Lower lobe of right lung (tissue), 2 donors: ENCODE measurements at regions not wholly inside any gene's neighbourhood (a gene's known extent, or its start where the extent isn't known, plus 50 kb on each side); places are given as distances from the start of the nearest gene placed in this dataset.

Experiments used
- ATAC-seq, 2 donors: fragments of 200-7000 bp; cut with Tn5 transposase; one replicate each; pipeline ENCODE4 v1.9.1; 2020 to 2022; ENCODE audit warnings: mild to moderate bottlenecking in 2 of 2, moderate library complexity in 2 of 2
- DNase-seq: peaks from one replicate; pipeline ENCODE4 v3.0.0-alpha.2; 2020
- H3K27ac ChIP-seq: fragments of 200-600 bp; one replicate; pipeline ENCODE4 v1.8.0; 2022
- H3K27me3 ChIP-seq: fragments of 200-600 bp; one replicate; pipeline ENCODE4 v1.8.0; 2022; ENCODE audit warnings: low read depth
- H3K36me3 ChIP-seq: fragments of 200-600 bp; one replicate; pipeline ENCODE4 v1.8.0; 2022; ENCODE audit warnings: mild to moderate bottlenecking
- H3K4me1 ChIP-seq: fragments of 200-600 bp; one replicate; pipeline ENCODE4 v1.8.0; 2022
- H3K4me3 ChIP-seq: fragments of 200-600 bp; one replicate; pipeline ENCODE4 v1.8.0; 2022; ENCODE audit warnings: mild to moderate bottlenecking
- H3K9me3 ChIP-seq: fragments of 200-600 bp; one replicate; pipeline ENCODE4 v1.8.0; 2022
- intact Hi-C: fragments of 100-400 bp; cut with DNase I; formaldehyde crosslinking; loops from one replicate; pipeline ENCODE4 v1.11.0; 2022
- TF ChIP-seq, protein P1 (sequence below): fragments of 200-600 bp; IDR thresholded peaks from one replicate; pipeline ENCODE4 v1.8.0; 2022; ENCODE audit warnings: antibody characterized with exemption, mild to moderate bottlenecking
- donor health status: DM: no; HTN: yes; CAD: no; lungs with severe emphysema.

GRCh38 chr4:31089815-31090214, 369.6 kb downstream of the PCDH7 start:
- TF ChIP-seq, protein P1, sequence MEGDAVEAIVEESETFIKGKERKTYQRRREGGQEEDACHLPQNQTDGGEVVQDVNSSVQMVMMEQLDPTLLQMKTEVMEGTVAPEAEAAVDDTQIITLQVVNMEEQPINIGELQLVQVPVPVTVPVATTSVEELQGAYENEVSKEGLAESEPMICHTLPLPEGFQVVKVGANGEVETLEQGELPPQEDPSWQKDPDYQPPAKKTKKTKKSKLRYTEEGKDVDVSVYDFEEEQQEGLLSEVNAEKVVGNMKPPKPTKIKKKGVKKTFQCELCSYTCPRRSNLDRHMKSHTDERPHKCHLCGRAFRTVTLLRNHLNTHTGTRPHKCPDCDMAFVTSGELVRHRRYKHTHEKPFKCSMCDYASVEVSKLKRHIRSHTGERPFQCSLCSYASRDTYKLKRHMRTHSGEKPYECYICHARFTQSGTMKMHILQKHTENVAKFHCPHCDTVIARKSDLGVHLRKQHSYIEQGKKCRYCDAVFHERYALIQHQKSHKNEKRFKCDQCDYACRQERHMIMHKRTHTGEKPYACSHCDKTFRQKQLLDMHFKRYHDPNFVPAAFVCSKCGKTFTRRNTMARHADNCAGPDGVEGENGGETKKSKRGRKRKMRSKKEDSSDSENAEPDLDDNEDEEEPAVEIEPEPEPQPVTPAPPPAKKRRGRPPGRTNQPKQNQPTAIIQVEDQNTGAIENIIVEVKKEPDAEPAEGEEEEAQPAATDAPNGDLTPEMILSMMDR, result no peak
- ATAC-seq, result peak; percentile 89 to 91
- intact Hi-C loops, result no loop called here
- Histone ChIP-seq H3K9me3 (no peaks in the 10 kb centered on the region), H3K27ac (no peak overlapping the region), H3K4me1 (peaks cover 6% of the 10 kb centered on the region), H3K36me3 (no peaks in the 10 kb centered on the region), H3K4me3 (no peak overlapping the region), H3K27me3 (no peaks in the 10 kb centered on the region)
- DNase-seq, result peak; percentile 49

GRCh38 chr4:31094474-31094873, 374.3 kb downstream of the PCDH7 start:
- TF ChIP-seq, protein P1, result no peak
- no peaks in the 10 kb centered on the region for H3K36me3 ChIP-seq
- DNase-seq (no peak), ATAC-seq (no peak)
- peaks cover 3% of the 10 kb centered on the region for H3K4me1 ChIP-seq
- no peak overlapping the region for H3K4me3 ChIP-seq
- H3K27me3 ChIP-seq, result no peaks in the 10 kb centered on the region
- intact Hi-C loops, result no loop called here
- H3K27ac ChIP-seq, result no peak overlapping the region
- H3K9me3 ChIP-seq, result no peaks in the 10 kb centered on the region

- DNase-seq (no peak), ATAC-seq (no peak)
- H3K4me3 ChIP-seq, result no peak overlapping the region
- no peaks in the 10 kb centered on the region for H3K9me3 ChIP-seq
- H3K27me3 ChIP-seq, result no peaks in the 10 kb centered on the region
- TF ChIP-seq, protein P1, result no peak
- no peak overlapping the region for H3K27ac ChIP-seq
- H3K4me1 ChIP-seq, result no peaks in the 10 kb centered on the region
- intact Hi-C loops, result no loop called here
- no peaks in the 10 kb centered on the region for H3K36me3 ChIP-seq
Measured at GRCh38 chr4:31097999-31098398, 377.8 kb downstream of the PCDH7 start.

- TF ChIP-seq, protein P1, result no peak
- no peaks in the 10 kb centered on the region for H3K27me3 ChIP-seq
- H3K27ac ChIP-seq, result no peak overlapping the region
- H3K4me1 ChIP-seq, result no peaks in the 10 kb centered on the region
- no peak overlapping the region for H3K4me3 ChIP-seq
- ATAC-seq, result no peak
- no peak for DNase-seq
- intact Hi-C loops, result no loop called here
- H3K36me3 ChIP-seq, result no peaks in the 10 kb centered on the region
- H3K9me3 ChIP-seq, result no peaks in the 10 kb centered on the region
Measured at GRCh38 chr4:31100536-31100935, 380.4 kb downstream of the PCDH7 start.

- ATAC-seq (no peak), DNase-seq (no peak)
- Histone ChIP-seq H3K4me1 (no peaks in the 10 kb centered on the region), H3K27me3 (no peaks in the 10 kb centered on the region), H3K27ac (no peak overlapping the region), H3K9me3 (no peaks in the 10 kb centered on the region), H3K36me3 (no peaks in the 10 kb centered on the region), H3K4me3 (no peak overlapping the region)
- TF ChIP-seq, protein P1, result no peak
- intact Hi-C loops, result no loop called here
Measured at GRCh38 chr4:31104043-31104442, 383.9 kb downstream of the PCDH7 start.

- Histone ChIP-seq H3K4me3 (no peak overlapping the region), H3K9me3 (no peaks in the 10 kb centered on the region), H3K27me3 (no peaks in the 10 kb centered on the region), H3K4me1 (no peaks in the 10 kb centered on the region), H3K27ac (no peak overlapping the region), H3K36me3 (no peaks in the 10 kb centered on the region)
- ATAC-seq (no peak), DNase-seq (no peak)
- TF ChIP-seq, protein P1, result no peak
- intact Hi-C loops, result no loop called here
Measured at GRCh38 chr4:31104577-31104976, 384.4 kb downstream of the PCDH7 start.
